GM23338 (cell line): ENCODE measurements at regions not wholly inside any gene's neighbourhood (a gene's known extent, or its start where the extent isn't known, plus 50 kb on each side); places are given as distances from the start of the nearest gene placed in this dataset.
"Not testable (repeated sequence)": the region's sequence is repeated elsewhere in the genome, so short reads cannot be mapped to it uniquely, and the experiment has no call there.

Experiments
- CREB1 ChIP-seq: fragments of 250-450 bp; sonication (Bioruptor Pico); IDR thresholded peaks from 2 replicates; pipeline ENCODE4 v1.5.0; 2020; ENCODE audit warnings: low read depth, mild to moderate bottlenecking, moderate library complexity
- EZH2 ChIP-seq: fragments of 200-600 bp; sonication (generic); IDR thresholded peaks from one replicate; pipeline ENCODE4 v1.8.0; 2017; ENCODE audit warnings: antibody characterized with exemption, mild to moderate bottlenecking, low read depth; ENCODE audit not compliant: unreplicated experiment
- EZH2phosphoT487 ChIP-seq: fragments of 200-600 bp; sonication (generic); IDR thresholded peaks from one replicate; pipeline ENCODE4 v1.8.1; 2018; ENCODE audit warnings: antibody characterized with exemption; ENCODE audit not compliant: unreplicated experiment
- JUNB ChIP-seq: IDR thresholded peaks from one replicate; pipeline ENCODE4 v1.6.1; 2016; ENCODE audit warnings: antibody characterized with exemption; ENCODE audit not compliant: unreplicated experiment
- POLR2AphosphoS5 ChIP-seq: IDR thresholded peaks from 2 replicates; pipeline ENCODE4 v1.6.1; 2016; ENCODE audit warnings: antibody characterized with exemption, low read depth
- ZNF114 ChIP-seq: fragments of 250-450 bp; sonication (Bioruptor Pico); IDR thresholded peaks from 2 replicates; pipeline ENCODE4 v1.5.0; 2020; ENCODE audit warnings: mild to moderate bottlenecking, moderate library complexity
- ZNF331 ChIP-seq: fragments of 250-450 bp; sonication (Bioruptor Pico); IDR thresholded peaks from 2 replicates; pipeline ENCODE4 v1.5.0; 2020; ENCODE audit warnings: low read depth, mild to moderate bottlenecking, moderate library complexity
- TF ChIP-seq, protein P1 (sequence below), 2 experiments: fragments of 200-600 bp in 1 of 2; sonication (generic) in 1 of 2; conservative IDR thresholded peaks; 2 replicates each; pipeline versions ENCODE4 v1.5.1 to v1.6.1; 2016 to 2017; ENCODE audit warnings: antibody characterized with exemption in 2 of 2, low read depth in 2 of 2, mild to moderate bottlenecking in 2 of 2, moderate library complexity in 1 of 2
- TF ChIP-seq, protein P2 (sequence below): IDR thresholded peaks from one replicate; pipeline ENCODE4 v1.6.1; 2018; ENCODE audit warnings: antibody characterized with exemption; ENCODE audit not compliant: unreplicated experiment
- TF ChIP-seq, protein P3 (sequence below): IDR thresholded peaks from 2 replicates; pipeline ENCODE4 v1.6.1; 2016; ENCODE audit warnings: antibody characterized with exemption

DNA sequence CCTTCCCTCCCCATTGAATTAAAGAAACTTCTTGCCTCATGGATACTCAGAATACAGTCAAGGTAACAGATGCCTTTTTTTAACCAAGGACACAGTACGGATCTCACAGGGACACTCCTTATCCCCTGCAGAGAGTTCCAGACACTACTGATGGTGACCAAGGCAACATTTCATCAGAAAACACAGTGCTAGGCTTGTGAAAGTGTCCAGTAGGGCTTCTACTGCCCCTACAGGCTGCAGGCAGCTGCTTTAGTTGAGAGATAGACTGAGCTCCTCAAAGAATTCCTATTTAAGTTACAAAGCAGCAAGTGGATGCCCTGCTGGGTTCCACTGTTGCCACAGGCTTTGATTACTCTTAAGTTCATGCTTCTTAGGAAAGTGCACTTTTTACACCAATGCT lies 2137.8 kb upstream of the DEFB115 start:
- TF ChIP-seq, protein P1, sequence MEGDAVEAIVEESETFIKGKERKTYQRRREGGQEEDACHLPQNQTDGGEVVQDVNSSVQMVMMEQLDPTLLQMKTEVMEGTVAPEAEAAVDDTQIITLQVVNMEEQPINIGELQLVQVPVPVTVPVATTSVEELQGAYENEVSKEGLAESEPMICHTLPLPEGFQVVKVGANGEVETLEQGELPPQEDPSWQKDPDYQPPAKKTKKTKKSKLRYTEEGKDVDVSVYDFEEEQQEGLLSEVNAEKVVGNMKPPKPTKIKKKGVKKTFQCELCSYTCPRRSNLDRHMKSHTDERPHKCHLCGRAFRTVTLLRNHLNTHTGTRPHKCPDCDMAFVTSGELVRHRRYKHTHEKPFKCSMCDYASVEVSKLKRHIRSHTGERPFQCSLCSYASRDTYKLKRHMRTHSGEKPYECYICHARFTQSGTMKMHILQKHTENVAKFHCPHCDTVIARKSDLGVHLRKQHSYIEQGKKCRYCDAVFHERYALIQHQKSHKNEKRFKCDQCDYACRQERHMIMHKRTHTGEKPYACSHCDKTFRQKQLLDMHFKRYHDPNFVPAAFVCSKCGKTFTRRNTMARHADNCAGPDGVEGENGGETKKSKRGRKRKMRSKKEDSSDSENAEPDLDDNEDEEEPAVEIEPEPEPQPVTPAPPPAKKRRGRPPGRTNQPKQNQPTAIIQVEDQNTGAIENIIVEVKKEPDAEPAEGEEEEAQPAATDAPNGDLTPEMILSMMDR (conservative IDR thresholded peaks at IDR 0.05; ENCODE audit: low read depth in 2 of 2) = not testable (repeated sequence)
- not testable (repeated sequence) for TF ChIP-seq EZH2; POLR2AphosphoS5; CREB1; EZH2phosphoT487; JUNB; ZNF114; ZNF331 (CRISPR knock-in tag)
- TF ChIP-seq, protein P2, sequence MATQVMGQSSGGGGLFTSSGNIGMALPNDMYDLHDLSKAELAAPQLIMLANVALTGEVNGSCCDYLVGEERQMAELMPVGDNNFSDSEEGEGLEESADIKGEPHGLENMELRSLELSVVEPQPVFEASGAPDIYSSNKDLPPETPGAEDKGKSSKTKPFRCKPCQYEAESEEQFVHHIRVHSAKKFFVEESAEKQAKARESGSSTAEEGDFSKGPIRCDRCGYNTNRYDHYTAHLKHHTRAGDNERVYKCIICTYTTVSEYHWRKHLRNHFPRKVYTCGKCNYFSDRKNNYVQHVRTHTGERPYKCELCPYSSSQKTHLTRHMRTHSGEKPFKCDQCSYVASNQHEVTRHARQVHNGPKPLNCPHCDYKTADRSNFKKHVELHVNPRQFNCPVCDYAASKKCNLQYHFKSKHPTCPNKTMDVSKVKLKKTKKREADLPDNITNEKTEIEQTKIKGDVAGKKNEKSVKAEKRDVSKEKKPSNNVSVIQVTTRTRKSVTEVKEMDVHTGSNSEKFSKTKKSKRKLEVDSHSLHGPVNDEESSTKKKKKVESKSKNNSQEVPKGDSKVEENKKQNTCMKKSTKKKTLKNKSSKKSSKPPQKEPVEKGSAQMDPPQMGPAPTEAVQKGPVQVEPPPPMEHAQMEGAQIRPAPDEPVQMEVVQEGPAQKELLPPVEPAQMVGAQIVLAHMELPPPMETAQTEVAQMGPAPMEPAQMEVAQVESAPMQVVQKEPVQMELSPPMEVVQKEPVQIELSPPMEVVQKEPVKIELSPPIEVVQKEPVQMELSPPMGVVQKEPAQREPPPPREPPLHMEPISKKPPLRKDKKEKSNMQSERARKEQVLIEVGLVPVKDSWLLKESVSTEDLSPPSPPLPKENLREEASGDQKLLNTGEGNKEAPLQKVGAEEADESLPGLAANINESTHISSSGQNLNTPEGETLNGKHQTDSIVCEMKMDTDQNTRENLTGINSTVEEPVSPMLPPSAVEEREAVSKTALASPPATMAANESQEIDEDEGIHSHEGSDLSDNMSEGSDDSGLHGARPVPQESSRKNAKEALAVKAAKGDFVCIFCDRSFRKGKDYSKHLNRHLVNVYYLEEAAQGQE = not testable (repeated sequence)
- TF ChIP-seq, protein P3, sequence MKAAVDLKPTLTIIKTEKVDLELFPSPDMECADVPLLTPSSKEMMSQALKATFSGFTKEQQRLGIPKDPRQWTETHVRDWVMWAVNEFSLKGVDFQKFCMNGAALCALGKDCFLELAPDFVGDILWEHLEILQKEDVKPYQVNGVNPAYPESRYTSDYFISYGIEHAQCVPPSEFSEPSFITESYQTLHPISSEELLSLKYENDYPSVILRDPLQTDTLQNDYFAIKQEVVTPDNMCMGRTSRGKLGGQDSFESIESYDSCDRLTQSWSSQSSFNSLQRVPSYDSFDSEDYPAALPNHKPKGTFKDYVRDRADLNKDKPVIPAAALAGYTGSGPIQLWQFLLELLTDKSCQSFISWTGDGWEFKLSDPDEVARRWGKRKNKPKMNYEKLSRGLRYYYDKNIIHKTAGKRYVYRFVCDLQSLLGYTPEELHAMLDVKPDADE = not testable (repeated sequence)
